ENCODE measurements at regions not wholly inside any gene's neighbourhood (a gene's known extent, or its start where the extent isn't known, plus 50 kb on each side); places are given as distances from the start of the nearest gene placed in this dataset.

DNA sequence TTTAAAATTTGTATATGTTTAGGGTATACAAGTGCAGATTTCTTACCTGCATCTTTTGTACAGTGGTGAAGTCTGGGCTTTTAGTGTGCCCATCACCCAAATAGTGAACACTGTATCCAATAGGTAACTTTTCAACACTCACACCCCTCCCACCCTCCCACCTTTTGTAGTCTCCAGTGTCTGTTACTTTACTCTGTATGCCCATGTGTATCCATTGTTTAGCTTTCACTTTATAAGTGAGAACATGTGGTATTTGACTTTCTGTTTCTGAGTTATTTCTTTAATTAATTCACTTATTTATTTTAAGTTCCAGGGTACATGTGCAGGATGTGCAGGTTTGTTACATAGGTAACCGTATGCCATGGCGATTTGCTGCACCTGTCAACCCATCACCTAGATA, 124.8 kb upstream of the NEO1 start:
- Mint-ChIP-seq H3K36me3 (ENCODE audit: low read depth) (no peaks in the 10 kb centered on the region), H3K4me3 (no peak overlapping the region), H3K27ac (no peak overlapping the region), H3K9me3 (no peaks in the 10 kb centered on the region), H3K4me1 (peaks cover 5% of the 10 kb centered on the region), H3K27me3 (peaks cover 21% of the 10 kb centered on the region)
- no peak for DNase-seq
- ChIA-PET CTCF (no interaction called here), POLR2A (no interaction called here)

DNA sequence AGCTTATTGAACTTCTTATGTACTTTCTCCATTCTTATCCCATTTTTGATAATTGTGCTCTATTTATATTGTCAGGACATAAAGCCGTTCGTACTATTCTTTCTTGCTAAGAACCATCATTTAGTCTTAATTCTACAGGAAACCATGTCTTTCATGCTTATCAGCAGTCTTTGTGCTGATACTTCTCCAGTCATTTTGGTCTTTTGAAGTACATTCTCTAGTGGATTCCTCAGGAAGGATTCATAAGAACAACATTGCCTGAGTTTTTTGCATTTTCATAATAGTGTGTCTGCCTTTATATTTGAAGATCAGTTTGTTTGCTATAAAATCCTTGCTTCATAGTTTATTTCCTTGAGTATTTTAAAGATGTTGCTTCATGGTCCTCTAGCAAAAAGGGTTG, 126.6 kb upstream of the NEO1 start:
- no peak overlapping the region for H3K4me3 Mint-ChIP-seq
- ChIA-PET POLR2A (no interaction called here), CTCF (no interaction called here)
- no peaks in the 10 kb centered on the region for H3K9me3 Mint-ChIP-seq
- no peak for DNase-seq
- peaks cover 5% of the 10 kb centered on the region for H3K4me1 Mint-ChIP-seq
- H3K27ac Mint-ChIP-seq: no peak overlapping the region
- no peaks in the 10 kb centered on the region for H3K36me3 Mint-ChIP-seq (ENCODE audit: low read depth)
- H3K27me3 Mint-ChIP-seq: peaks cover 22% of the 10 kb centered on the region

DNA sequence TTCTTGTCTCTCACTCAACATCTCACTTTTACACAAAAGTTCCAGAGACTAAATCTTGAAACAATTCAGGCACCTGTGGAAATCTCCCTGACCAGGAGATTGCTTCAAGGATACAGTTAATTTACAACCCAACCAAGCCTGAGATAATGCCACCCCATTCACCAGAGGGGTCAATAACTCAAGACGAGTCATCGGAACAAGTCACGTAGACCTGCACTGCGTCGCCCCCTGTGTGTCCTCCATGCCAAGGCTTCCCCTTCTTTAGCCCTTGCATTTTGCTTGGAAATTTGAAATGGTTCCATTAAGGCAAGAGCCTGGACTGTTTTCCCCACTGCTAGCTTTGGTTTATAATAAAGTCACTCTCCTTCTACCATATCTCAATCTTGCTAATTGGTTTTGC, 129.0 kb upstream of the NEO1 start:
- Mint-ChIP-seq H3K4me1 (peaks cover 5% of the 10 kb centered on the region), H3K27ac (no peak overlapping the region), H3K4me3 (no peak overlapping the region), H3K27me3 (peaks cover 15% of the 10 kb centered on the region), H3K36me3 (ENCODE audit: low read depth) (no peaks in the 10 kb centered on the region), H3K9me3 (no peaks in the 10 kb centered on the region)
- ChIA-PET POLR2A (no interaction called here), CTCF (no interaction called here)
- no peak for DNase-seq

DNA sequence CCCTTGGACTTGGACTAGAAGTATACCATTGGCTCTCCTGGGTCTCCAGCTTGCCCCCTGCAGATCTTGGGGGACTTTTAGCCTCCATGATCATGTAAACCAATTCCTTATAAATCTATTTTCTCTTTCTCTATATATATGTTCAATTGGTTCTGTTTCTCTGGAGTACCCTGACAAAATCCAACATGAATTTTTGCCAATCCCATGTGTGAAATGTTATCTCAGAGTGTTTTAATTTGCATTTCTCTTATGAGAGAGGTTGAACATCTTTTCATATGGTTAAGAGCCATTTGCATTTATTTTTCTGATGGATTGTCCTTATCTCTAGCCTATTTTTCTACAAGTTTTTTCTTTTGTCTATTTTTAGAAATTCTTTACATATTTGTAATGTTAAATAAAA, 131.7 kb upstream of the NEO1 start:
- POLR2A ChIA-PET: no interaction called here
- peaks cover 10% of the 10 kb centered on the region for H3K27me3 Mint-ChIP-seq
- no peaks in the 10 kb centered on the region for H3K36me3 Mint-ChIP-seq (ENCODE audit: low read depth)
- H3K4me1 Mint-ChIP-seq: no peaks in the 10 kb centered on the region
- CTCF ChIA-PET: no interaction called here
- DNase-seq: no peak
- no peaks in the 10 kb centered on the region for H3K9me3 Mint-ChIP-seq
- H3K27ac Mint-ChIP-seq: no peak overlapping the region
- no peak overlapping the region for H3K4me3 Mint-ChIP-seq

DNA sequence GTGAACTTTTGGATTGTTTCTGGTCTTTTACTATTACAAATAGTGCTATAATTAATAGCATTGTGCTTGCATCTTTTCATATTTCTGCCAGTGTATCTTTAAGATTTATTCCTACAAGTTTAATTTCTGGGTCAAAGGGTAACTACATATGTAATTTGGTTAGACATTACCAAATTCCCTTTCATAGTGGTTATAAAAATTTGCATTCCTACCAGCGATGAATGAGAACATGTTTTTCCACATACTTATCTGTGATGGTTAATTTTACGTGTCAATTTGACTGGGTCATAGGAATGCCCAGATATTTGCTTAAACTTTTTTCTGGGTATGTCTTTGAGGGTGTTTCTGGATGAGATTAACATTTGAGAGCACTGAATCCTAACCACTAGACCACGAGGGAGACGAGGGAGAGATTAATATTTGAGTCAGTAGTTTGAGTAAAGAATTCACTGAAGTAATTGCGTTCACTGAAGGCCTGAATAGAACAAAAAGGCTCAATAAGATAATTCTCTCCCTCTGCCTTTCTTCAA, 132.3 kb upstream of the NEO1 start:
- ChIA-PET POLR2A (no interaction called here), CTCF (no interaction called here)
- peaks cover 9% of the 10 kb centered on the region for H3K27me3 Mint-ChIP-seq
- H3K4me1 Mint-ChIP-seq: no peaks in the 10 kb centered on the region
- no peak overlapping the region for H3K4me3 Mint-ChIP-seq
- H3K27ac Mint-ChIP-seq: no peak overlapping the region
- H3K36me3 Mint-ChIP-seq (ENCODE audit: low read depth): no peaks in the 10 kb centered on the region
- DNase-seq: no peak
- H3K9me3 Mint-ChIP-seq: no peaks in the 10 kb centered on the region

DNA sequence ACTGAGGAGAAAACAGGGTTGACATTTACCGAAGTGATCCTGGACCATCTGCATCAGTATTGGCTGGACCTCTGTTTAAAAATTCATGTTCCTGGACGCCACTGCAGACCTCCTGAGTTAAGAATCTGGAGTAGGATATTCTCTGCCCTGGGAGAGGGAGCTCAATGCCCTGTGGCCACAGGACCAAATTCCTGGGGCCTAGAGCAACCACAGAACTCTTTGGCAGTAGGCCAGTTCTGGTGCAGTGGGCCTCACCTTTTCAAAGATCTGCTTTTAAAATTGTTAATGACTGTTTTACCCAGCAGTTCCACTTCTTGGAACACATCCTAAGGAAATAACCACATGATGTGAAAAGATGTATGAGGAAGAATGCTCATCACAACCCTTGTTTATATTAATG, 133.3 kb upstream of the ADPGK start:
- ChIA-PET CTCF (no interaction called here), POLR2A (no interaction called here)
- Mint-ChIP-seq H3K9me3 (no peaks in the 10 kb centered on the region), H3K4me3 (no peak overlapping the region), H3K36me3 (ENCODE audit: low read depth) (no peaks in the 10 kb centered on the region), H3K27ac (no peak overlapping the region), H3K4me1 (no peaks in the 10 kb centered on the region), H3K27me3 (peaks cover 8% of the 10 kb centered on the region)
- DNase-seq: no peak

DNA sequence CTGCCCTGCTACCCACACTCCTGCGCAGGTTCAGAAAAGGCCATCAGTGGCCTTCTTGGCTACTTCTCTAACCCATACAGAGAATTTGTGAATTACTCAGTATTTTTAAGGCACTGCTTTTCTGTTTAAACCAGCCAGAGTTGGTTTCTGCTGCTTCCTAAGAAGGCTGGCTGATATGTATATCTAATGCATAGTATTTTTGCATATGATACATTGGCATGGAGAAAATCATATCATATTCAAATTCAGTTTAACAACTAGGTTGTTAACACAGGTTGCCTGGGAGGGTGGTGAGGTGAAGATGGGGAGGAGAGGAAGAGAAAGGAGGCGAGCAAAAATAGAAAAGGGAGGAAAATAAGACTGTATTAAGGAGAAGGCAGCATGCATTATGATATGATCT, 132.8 kb upstream of the ADPGK start:
- Mint-ChIP-seq H3K27ac (no peak overlapping the region), H3K4me3 (no peak overlapping the region), H3K4me1 (no peaks in the 10 kb centered on the region), H3K36me3 (ENCODE audit: low read depth) (no peaks in the 10 kb centered on the region), H3K27me3 (peaks cover 3% of the 10 kb centered on the region), H3K9me3 (no peaks in the 10 kb centered on the region)
- CTCF ChIA-PET: no interaction called here
- DNase-seq: no peak
- POLR2A ChIA-PET: no interaction called here

DNA sequence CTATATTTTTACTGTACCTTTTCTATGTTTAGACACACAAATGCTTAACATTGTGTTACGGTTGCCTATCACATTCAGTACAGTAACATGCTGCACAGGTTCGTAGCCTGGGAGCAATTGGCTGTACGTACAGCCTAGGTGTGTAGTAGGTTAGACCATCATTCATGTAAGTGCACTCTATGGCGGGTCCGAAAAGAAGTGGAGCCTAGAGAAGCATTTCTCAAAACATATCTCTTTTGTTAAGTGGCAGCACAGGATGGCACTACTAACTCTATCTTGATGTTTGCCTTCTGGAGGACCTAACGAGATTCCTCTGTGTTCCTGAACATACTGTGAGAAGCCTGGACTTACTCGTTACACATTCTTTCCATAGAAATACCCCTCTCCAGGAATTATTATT, 132.3 kb upstream of the ADPGK start:
- no peaks in the 10 kb centered on the region for H3K9me3 Mint-ChIP-seq
- ChIA-PET POLR2A (no interaction called here), CTCF (no interaction called here)
- H3K27ac Mint-ChIP-seq: no peak overlapping the region
- no peaks in the 10 kb centered on the region for H3K4me1 Mint-ChIP-seq
- no peak for DNase-seq
- no peak overlapping the region for H3K4me3 Mint-ChIP-seq
- H3K27me3 Mint-ChIP-seq: no peaks in the 10 kb centered on the region
- H3K36me3 Mint-ChIP-seq (ENCODE audit: low read depth): no peaks in the 10 kb centered on the region

DNA sequence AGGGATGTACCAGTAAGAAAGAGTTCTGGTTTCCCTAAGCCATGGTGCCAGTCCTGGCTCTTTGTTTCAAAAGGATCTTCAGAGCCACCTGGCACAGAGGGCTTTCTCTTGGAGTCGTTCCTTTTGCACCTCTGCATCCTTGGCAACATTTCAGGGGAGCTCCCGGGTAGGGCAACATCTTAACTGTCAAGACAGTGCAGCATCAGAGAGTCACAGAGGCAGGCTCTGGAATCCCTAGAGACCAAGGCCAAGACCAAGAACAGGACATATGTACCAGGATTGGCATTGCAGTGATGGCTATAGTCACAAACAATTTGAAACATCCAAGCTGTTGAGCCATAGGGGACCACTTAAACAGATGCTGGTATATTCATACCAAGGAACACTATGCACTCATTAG, 129.4 kb upstream of the ADPGK start:
- no peak for DNase-seq
- Mint-ChIP-seq H3K4me3 (no peak overlapping the region), H3K36me3 (ENCODE audit: low read depth) (no peaks in the 10 kb centered on the region), H3K27ac (no peak overlapping the region), H3K27me3 (peaks cover 6% of the 10 kb centered on the region), H3K4me1 (no peaks in the 10 kb centered on the region), H3K9me3 (no peaks in the 10 kb centered on the region)
- ChIA-PET POLR2A (no interaction called here), CTCF (no interaction called here)

DNA sequence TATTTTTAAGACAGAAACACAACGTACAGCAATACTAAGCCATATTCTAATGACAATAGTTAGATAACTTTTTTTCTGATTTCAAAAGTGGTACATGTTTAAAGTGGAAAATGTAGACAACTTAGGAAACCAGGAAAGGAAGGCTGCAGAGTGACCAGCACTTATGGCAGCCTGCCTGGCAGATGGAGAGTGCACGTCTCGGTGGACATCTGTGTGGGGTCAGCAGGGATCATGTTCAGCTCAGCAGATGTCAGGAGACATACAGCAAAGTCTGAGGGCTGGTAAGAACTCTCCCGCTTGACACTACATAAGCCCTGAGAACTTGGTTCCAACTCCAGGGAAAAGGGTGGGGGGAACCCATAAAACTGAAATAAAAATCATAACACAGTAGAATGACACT, 128.6 kb upstream of the ADPGK start:
- Mint-ChIP-seq H3K36me3 (ENCODE audit: low read depth) (no peaks in the 10 kb centered on the region), H3K27me3 (peaks cover 10% of the 10 kb centered on the region), H3K9me3 (no peaks in the 10 kb centered on the region), H3K4me1 (no peaks in the 10 kb centered on the region), H3K4me3 (no peak overlapping the region), H3K27ac (no peak overlapping the region)
- CTCF ChIA-PET: no interaction called here
- POLR2A ChIA-PET: no interaction called here
- DNase-seq: no peak

DNA sequence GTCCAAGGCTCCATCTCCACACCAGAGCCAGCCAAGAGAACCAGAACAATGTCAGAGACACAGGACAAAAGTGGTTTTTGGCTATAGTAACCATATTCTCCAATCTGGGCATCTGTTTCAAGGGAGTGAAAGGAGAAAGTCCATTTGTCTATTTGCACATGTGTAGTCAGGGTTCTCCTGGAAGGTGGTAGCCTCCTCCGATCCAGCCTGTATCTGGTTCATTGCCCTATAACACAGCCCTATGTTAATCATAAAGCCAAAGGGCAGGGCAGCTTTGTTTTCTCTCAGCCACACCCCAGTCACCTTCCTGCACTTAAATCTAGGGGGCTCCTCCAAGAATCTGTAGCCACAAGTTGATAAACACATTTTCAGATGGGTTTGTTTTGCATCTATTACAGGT, 128.1 kb upstream of the ADPGK start:
- no peaks in the 10 kb centered on the region for H3K9me3 Mint-ChIP-seq
- POLR2A ChIA-PET: no interaction called here
- no peaks in the 10 kb centered on the region for H3K4me1 Mint-ChIP-seq

DNA sequence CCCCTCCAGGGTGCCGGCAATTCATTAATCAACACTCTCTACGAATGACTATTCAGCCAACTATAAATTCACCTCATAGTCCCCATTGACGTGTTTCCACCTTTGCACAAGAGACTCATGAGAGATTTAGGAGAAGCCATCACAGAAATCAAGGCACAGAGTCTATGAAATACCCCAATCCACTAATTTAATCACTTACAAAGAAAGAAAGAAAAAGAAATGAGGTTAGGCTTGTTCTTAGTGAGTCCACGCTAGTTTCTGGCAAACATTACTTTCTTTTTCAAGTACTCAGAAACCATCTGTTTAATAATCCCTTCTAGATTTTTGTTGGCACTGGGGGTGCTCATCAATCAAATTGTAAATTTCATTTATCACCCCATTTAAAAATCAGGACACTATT, 125.2 kb upstream of the ADPGK start:
- H3K36me3 Mint-ChIP-seq (ENCODE audit: low read depth): no peaks in the 10 kb centered on the region
- DNase-seq: no peak

More for the DNA sequence above, 128.1 kb upstream of the ADPGK start:
- CTCF ChIA-PET: no interaction called here
- DNase-seq: no peak
- Mint-ChIP-seq H3K4me3 (no peak overlapping the region), H3K27me3 (peaks cover 10% of the 10 kb centered on the region), H3K27ac (no peak overlapping the region), H3K36me3 (ENCODE audit: low read depth) (no peaks in the 10 kb centered on the region)

DNA sequence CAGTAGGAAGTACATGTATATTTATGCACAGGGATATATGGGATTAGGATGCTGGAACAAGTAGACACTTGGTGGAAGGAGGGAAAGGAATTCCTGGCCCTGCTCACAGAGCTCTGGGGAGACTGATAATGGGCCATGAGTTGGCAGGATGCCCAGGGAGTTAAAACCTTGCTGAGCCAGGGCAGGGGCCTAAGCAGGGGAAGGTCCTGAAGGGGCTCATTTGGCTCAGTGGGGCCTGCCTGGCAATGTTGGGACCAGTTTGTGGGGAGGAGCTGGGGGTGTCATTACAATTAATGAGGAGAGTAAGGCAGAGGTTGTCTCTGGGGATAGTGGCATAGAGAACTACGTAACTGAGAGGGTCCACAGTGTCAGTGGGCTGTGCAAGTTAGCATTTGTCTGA, 124.2 kb upstream of the ADPGK start:
- Mint-ChIP-seq H3K27me3 (peaks cover 16% of the 10 kb centered on the region), H3K27ac (no peak overlapping the region), H3K4me1 (no peaks in the 10 kb centered on the region)

More for the DNA sequence above, 125.2 kb upstream of the ADPGK start:
- ChIA-PET POLR2A (no interaction called here), CTCF (no interaction called here)
- Mint-ChIP-seq H3K4me3 (no peak overlapping the region), H3K9me3 (no peaks in the 10 kb centered on the region), H3K27me3 (peaks cover 10% of the 10 kb centered on the region), H3K27ac (no peak overlapping the region), H3K4me1 (no peaks in the 10 kb centered on the region)

DNA sequence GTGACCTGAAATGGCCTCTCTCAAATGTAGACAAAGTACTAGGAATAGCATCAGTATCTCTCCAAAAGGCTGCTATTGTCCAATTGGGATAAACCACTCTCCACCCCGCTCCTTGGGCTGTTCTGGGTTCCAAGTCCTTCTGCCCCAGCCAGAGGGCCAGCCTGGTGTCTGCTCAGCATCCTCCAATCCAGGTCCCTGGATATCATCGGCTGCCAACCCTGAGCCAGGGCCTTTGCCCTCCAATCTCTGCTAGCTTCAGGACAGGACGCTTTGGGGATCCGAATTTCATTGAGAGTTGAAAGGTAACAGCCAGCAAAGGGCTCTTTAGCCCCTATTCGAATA, 119.3 kb upstream of the ADPGK start:
- POLR2A ChIA-PET: no interaction called here
- Mint-ChIP-seq H3K27me3 (peaks cover 36% of the 10 kb centered on the region), H3K36me3 (ENCODE audit: low read depth) (no peaks in the 10 kb centered on the region), H3K4me3 (no peak overlapping the region), H3K9me3 (no peaks in the 10 kb centered on the region), H3K27ac (no peak overlapping the region), H3K4me1 (no peaks in the 10 kb centered on the region)
- no peak for DNase-seq
- CTCF ChIA-PET: no interaction called here

More for the DNA sequence above, 124.2 kb upstream of the ADPGK start:
- ChIA-PET POLR2A (no interaction called here), CTCF (no interaction called here)
- Mint-ChIP-seq H3K4me3 (no peak overlapping the region), H3K36me3 (ENCODE audit: low read depth) (no peaks in the 10 kb centered on the region), H3K9me3 (no peaks in the 10 kb centered on the region)
- DNase-seq: no peak

DNA sequence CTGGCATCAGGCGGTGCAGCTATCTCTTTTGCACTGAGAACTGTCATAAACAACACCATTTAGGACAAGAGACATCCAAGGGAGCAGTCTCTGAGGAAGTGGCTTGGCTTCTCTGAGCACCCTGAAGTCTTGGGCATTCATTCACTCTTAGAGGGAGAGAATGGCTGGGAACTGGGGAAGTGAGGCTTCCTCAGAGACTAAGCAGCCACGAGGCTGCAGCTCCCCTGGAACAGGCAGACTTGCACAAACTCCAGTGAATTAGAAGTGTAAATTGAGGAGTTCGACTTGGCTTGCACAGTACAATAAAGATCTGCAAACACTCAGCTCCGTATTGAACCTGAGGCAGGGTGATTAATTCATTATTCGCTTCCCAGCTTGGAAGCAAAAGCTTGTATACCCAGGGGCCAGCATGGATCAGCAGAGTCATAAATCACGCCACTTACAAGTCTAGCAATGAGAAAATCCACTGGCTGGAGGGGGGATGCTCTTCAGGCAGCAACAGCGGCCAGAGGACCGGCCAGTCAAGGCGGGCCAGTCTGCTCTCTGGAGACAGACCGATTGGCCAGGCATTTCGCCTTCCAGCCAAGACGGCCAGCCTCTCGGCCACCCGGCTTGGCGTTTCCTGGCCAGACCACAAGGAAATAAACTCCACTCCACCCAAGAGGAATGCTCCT, 118.8 kb upstream of the ADPGK start:
- no peaks in the 10 kb centered on the region for H3K4me1 Mint-ChIP-seq
- CTCF ChIA-PET: no interaction called here
- no peak overlapping the region for H3K27ac Mint-ChIP-seq
- no peak overlapping the region for H3K4me3 Mint-ChIP-seq
- H3K36me3 Mint-ChIP-seq (ENCODE audit: low read depth): no peaks in the 10 kb centered on the region
- no peak for DNase-seq
- H3K9me3 Mint-ChIP-seq: no peaks in the 10 kb centered on the region
- H3K27me3 Mint-ChIP-seq: peaks cover 38% of the 10 kb centered on the region
- POLR2A ChIA-PET: no interaction called here
